Upper lobe of left lung (tissue), 6 donors: ENCODE measurements at regions not wholly inside any gene's neighbourhood (a gene's known extent, or its start where the extent isn't known, plus 50 kb on each side); places are given as distances from the start of the nearest gene placed in this dataset.
A peak's percentile ranks its signal among the peaks of the same experiment; 100 is the strongest.

Experiments
- ATAC-seq, 2 donors: fragments of 200-7000 bp; cut with Tn5 transposase; one replicate each; pipeline ENCODE4 v1.9.1; 2022; ENCODE audit warnings: mild to moderate bottlenecking in 2 of 2, moderate library complexity in 2 of 2; ENCODE audit not compliant: low FRiP score in 2 of 2
- DNase-seq, 2 donors: peaks; one replicate each; pipeline ENCODE4 v3.0.0-alpha.2; 2019 to 2020
- H3K27ac ChIP-seq, 4 donors: fragments of 200-600 bp; sonication (generic); one replicate each; pipeline ENCODE4 v1.5.1; 2016 to 2019
- H3K27me3 ChIP-seq, 4 donors: fragments of 200-600 bp; sonication (generic); one replicate each; pipeline ENCODE4 v1.5.1; 2017 to 2019
- H3K36me3 ChIP-seq, 4 donors: fragments of 200-600 bp; sonication (generic); one replicate each; pipeline ENCODE4 v1.5.1; 2016 to 2019
- H3K4me1 ChIP-seq, 4 donors: fragments of 200-600 bp; sonication (generic); one replicate each; pipeline ENCODE4 v1.5.1; 2018 to 2019
- H3K4me3 ChIP-seq, 4 donors: fragments of 200-600 bp; sonication (generic); one replicate each; pipeline ENCODE4 v1.5.1; 2017 to 2019; ENCODE audit warnings: mild to moderate bottlenecking in 2 of 4, moderate library complexity in 1 of 4
- H3K9me3 ChIP-seq, 4 donors: fragments of 200-600 bp; sonication (generic); one replicate each; pipeline ENCODE4 v1.5.1; 2018 to 2019
- EP300 ChIP-seq, 4 donors: sonication (generic); formaldehyde crosslinking; IDR thresholded peaks; one replicate each; pipeline ENCODE4 v1.5.1; 2017; ENCODE audit warnings: antibody characterized with exemption in 4 of 4, control low read depth in 2 of 4
- POLR2A ChIP-seq, 4 donors: fragments of 450-650 bp; IDR thresholded peaks; one replicate each; pipeline ENCODE4 v1.5.1; 2016 to 2017; ENCODE audit warnings: antibody characterized with exemption in 4 of 4, mild to moderate bottlenecking in 2 of 4
- POLR2AphosphoS5 ChIP-seq, 2 donors: sonication (generic); formaldehyde crosslinking; IDR thresholded peaks; one replicate each; pipeline ENCODE4 v1.5.1; 2017; ENCODE audit warnings: antibody characterized with exemption in 2 of 2
- WGBS, 2 donors: methylation state at CpG; one replicate each; pipeline ENCODE4 v1.1.5; 2017 to 2018; 5-methylcytosine and 5-hydroxymethylcytosine counted together
- TF ChIP-seq, protein P1 (sequence below), 6 experiments: fragments of 450-650 bp in 4 of 6; fragments of 200-600 bp in 2 of 6; sonication (generic) in 2 of 6; IDR thresholded peaks; one replicate each; pipeline ENCODE4 v1.5.1; 2016 to 2019; ENCODE audit warnings: antibody characterized with exemption in 6 of 6
- donor health status: DM: no; HTN: no; CAD: no; lungs with moderate emphysema.
- donor health status: DM: no; HTN: yes; CAD: no; lungs with severe emphysema.

DNA sequence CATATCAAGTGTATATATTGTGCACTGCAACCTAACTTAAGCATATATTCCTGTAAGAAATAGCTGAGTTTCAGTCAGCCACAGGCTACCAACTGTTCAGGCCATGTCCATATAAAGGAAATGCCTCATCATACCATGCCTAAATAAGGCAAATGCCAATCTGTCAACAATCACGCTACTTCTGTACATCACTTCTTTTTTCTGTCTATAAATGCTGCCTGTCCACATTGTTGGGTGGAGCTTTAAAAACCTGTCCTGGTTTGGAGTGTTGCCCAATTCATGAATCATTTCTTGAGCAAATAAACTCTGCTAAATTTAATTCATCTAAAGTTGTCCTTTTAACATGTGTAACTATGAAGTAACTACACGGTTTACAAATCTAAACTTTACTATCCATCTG is 1091.9 kb downstream of the NSUN3 start:
- Histone ChIP-seq H3K27ac (no peak overlapping the region), H3K4me1 (no peaks in the 10 kb centered on the region), H3K36me3 (no peaks in the 10 kb centered on the region), H3K9me3 (peaks cover 0 to 5% (median 0%) of the 10 kb centered on the region in 4 donors), H3K4me3 (no peak overlapping the region), H3K27me3 (no peaks in the 10 kb centered on the region)
- no peak for TF ChIP-seq POLR2A (IDR thresholded peaks at IDR 0.05)
- TF ChIP-seq, protein P1, sequence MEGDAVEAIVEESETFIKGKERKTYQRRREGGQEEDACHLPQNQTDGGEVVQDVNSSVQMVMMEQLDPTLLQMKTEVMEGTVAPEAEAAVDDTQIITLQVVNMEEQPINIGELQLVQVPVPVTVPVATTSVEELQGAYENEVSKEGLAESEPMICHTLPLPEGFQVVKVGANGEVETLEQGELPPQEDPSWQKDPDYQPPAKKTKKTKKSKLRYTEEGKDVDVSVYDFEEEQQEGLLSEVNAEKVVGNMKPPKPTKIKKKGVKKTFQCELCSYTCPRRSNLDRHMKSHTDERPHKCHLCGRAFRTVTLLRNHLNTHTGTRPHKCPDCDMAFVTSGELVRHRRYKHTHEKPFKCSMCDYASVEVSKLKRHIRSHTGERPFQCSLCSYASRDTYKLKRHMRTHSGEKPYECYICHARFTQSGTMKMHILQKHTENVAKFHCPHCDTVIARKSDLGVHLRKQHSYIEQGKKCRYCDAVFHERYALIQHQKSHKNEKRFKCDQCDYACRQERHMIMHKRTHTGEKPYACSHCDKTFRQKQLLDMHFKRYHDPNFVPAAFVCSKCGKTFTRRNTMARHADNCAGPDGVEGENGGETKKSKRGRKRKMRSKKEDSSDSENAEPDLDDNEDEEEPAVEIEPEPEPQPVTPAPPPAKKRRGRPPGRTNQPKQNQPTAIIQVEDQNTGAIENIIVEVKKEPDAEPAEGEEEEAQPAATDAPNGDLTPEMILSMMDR (IDR thresholded peaks at IDR 0.05) = no peak
- no peak for TF ChIP-seq POLR2AphosphoS5 (IDR thresholded peaks at IDR 0.05)
- no peak for TF ChIP-seq EP300 (IDR thresholded peaks at IDR 0.05)
- DNase-seq = no peak
- WGBS, 2 donors = 58 to 60% methylated on average over 2 of the region's 2 CpGs
- ATAC-seq = no peak

DNA sequence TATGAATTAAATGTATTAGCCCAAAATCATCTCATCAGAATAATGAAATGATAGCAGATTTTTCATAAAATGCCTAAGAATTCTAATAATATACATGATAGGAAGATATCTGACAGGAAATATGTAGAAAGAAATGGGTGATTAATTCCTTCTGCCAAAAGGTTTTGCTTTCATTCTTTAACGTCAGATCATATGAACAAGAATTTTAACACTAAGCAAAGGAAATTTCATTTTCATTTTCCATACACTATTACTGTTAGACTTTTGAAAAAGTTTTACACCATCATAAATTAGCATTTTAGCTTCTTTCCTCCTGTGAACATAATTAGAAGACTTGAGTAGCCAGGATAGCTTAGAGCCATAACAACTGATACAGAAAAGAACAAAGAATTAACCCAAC is 1099.9 kb downstream of the NSUN3 start:
- TF ChIP-seq, protein P1 (IDR thresholded peaks at IDR 0.05) = no peak
- TF ChIP-seq EP300 (IDR thresholded peaks at IDR 0.05) (no peak), POLR2A (IDR thresholded peaks at IDR 0.05) (no peak), POLR2AphosphoS5 (IDR thresholded peaks at IDR 0.05) (no peak)
- Histone ChIP-seq H3K9me3 (peaks cover 0 to 5% (median 0%) of the 10 kb centered on the region in 4 donors), H3K4me1 (no peaks in the 10 kb centered on the region), H3K4me3 (no peak overlapping the region), H3K27ac (no peak overlapping the region), H3K27me3 (no peaks in the 10 kb centered on the region), H3K36me3 (no peaks in the 10 kb centered on the region)
- DNase-seq = no peak
- WGBS, 2 donors = 40 to 47% methylated on average over 1 of the region's 1 CpG
- no peak for ATAC-seq

DNA sequence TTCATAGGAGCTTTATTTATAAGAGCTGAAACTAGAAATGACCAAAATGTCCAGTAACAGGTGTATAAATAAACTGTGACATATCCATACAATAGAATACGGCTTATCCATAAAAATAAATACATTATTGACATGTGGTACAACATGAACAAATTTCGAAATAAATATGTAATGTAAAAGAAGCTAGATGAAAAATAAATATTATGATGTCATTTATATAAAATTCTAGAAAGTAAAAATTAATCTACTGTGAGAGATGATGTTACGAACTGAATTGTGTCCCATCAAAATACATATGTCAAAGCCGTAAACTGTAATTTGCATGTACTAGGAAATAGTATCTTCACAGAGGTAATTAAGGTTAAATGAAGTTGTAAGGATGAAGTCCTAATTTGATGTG is 1104.9 kb downstream of the NSUN3 start:
- H3K4me1 ChIP-seq = no peaks in the 10 kb centered on the region
- no peak for TF ChIP-seq POLR2AphosphoS5 (IDR thresholded peaks at IDR 0.05)
- TF ChIP-seq EP300 (IDR thresholded peaks at IDR 0.05) = no peak
- H3K4me3 ChIP-seq = no peak overlapping the region
- no peaks in the 10 kb centered on the region for H3K9me3 ChIP-seq
- no peak overlapping the region for H3K27ac ChIP-seq
- no peak for DNase-seq
- ATAC-seq = no peak
- H3K27me3 ChIP-seq = no peaks in the 10 kb centered on the region
- no peaks in the 10 kb centered on the region for H3K36me3 ChIP-seq
- WGBS, 2 donors = 83% methylated on average over 4 of the region's 4 CpGs

DNA sequence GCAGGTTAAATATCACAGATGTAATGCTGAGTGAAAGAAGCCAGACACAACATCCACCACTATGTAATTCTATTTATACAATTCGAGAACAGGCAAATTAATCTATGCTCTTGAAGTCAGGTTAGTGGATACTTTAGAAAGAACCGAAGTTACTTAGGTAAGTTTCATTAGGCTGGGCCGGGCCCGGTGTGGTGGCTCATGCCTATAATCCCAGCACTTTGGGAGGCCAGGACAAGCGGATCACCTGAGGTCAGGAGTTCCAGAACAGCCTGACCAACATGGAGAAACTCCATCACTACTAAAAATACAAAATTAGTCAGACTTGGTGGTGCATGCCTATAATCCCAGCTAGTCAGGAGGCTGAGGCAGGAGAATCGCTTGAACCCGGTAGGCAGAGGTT is 1105.7 kb downstream of the NSUN3 start:
- Histone ChIP-seq H3K4me1 (no peaks in the 10 kb centered on the region), H3K36me3 (no peaks in the 10 kb centered on the region), H3K27me3 (no peaks in the 10 kb centered on the region), H3K4me3 (no peak overlapping the region), H3K27ac (no peak overlapping the region), H3K9me3 (no peaks in the 10 kb centered on the region)
- ATAC-seq (no peak), DNase-seq (peak in 1 of 2 donors; percentile 6)
- TF ChIP-seq EP300 (IDR thresholded peaks at IDR 0.05) (no peak), POLR2AphosphoS5 (IDR thresholded peaks at IDR 0.05) (no peak), POLR2A (IDR thresholded peaks at IDR 0.05) (no peak)
- TF ChIP-seq, protein P1 (IDR thresholded peaks at IDR 0.05) = no peak
- 88 to 90% methylated on average over 7 of the region's 7 CpGs for WGBS, 2 donors

DNA sequence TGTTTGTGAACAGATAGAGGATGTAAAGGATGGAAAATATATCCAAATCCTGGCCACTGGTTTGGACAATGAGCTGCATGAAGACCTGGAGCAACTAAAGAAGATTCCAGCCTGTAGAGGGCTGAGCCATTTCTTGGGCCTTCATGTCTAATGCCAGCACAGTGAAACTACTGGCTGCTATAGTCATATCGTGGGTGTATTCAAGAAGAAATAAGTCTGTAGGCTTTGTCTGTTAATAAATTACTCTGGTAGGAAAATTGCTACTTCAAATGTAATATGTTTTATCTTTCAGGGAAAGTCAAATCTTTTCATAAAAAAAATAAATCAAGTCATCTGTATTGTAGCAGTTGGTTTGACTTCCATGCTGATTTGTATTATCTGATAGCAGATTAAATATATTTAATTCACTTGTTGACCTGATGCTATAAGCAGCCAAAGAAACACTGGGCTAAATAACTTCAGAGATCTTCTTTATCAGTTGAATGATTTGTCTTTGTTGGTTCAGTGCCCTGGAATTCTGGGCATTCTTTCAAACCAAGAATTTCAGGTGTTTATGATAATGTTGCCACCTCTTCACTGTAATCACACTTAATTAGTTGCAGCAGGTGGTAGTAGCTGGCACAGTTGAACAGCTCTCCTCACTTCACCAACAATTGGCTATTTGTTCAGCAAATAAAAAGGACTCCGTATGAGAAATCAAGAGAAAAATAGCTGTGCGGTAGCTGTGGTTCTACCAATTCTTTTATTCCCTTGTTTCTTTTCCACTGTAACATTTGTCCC is 1109.5 kb downstream of the NSUN3 start:
- no peaks in the 10 kb centered on the region for H3K4me1 ChIP-seq
- TF ChIP-seq EP300 (IDR thresholded peaks at IDR 0.05) = no peak
- TF ChIP-seq POLR2A (IDR thresholded peaks at IDR 0.05) = no peak
- TF ChIP-seq, protein P1 (IDR thresholded peaks at IDR 0.05) = no peak
- TF ChIP-seq POLR2AphosphoS5 (IDR thresholded peaks at IDR 0.05) = no peak
- no peak overlapping the region for H3K27ac ChIP-seq
- H3K36me3 ChIP-seq = no peaks in the 10 kb centered on the region
- 64 to 68% methylated on average over 3 of the region's 3 CpGs for WGBS, 2 donors
- H3K4me3 ChIP-seq = no peak overlapping the region
- DNase-seq = no peak
- ATAC-seq = no peak
- no peaks in the 10 kb centered on the region for H3K9me3 ChIP-seq
- no peaks in the 10 kb centered on the region for H3K27me3 ChIP-seq
